Left lung (tissue), 4 donors: ENCODE measurements at regions not wholly inside any gene's neighbourhood (a gene's known extent, or its start where the extent isn't known, plus 50 kb on each side); places are given as distances from the start of the nearest gene placed in this dataset.

Experiments
- ATAC-seq: fragments of 200-7000 bp; cut with Tn5 transposase; one replicate; pipeline ENCODE4 v1.9.1; 2020; ENCODE audit warnings: moderate library complexity
- DNase-seq, 4 donors: peaks; one replicate each; pipeline ENCODE4 v3.0.0-alpha.2; 2013 to 2020
- H3K27ac ChIP-seq, 2 donors: fragments of 200-600 bp; sonication (generic) in 1 of 2; one replicate each; pipeline versions ENCODE4 v1.5.0 to v1.8.0; 2020 to 2021
- H3K27me3 ChIP-seq, 2 donors: fragments of 200-600 bp; sonication (generic) in 1 of 2; one replicate each; pipeline versions ENCODE4 v1.5.0 to v1.8.0; 2020 to 2021
- H3K36me3 ChIP-seq, 2 donors: fragments of 200-600 bp; sonication (generic) in 1 of 2; one replicate each; pipeline versions ENCODE4 v1.5.0 to v1.8.0; 2020 to 2021
- H3K4me1 ChIP-seq, 2 donors: fragments of 200-600 bp; one replicate each; pipeline ENCODE4 v1.8.0; 2021
- H3K4me3 ChIP-seq, 2 donors: fragments of 200-600 bp; sonication (generic) in 1 of 2; one replicate each; pipeline versions ENCODE4 v1.5.0 to v1.8.0; 2020 to 2021; ENCODE audit warnings: mild to moderate bottlenecking in 1 of 2
- H3K9me3 ChIP-seq, 2 donors: fragments of 200-600 bp; sonication (generic) in 1 of 2; one replicate each; pipeline versions ENCODE4 v1.5.0 to v1.8.0; 2020 to 2021
- CTCF ChIP-seq, 2 donors: fragments of 200-600 bp; sonication (generic) in 1 of 2; IDR thresholded peaks; one replicate each; pipeline versions ENCODE4 v1.5.0 to v1.8.0; 2021; ENCODE audit warnings: antibody characterized with exemption in 2 of 2
- intact Hi-C, 2 donors: fragments of 100-400 bp; cut with DNase I; formaldehyde crosslinking; loops; one replicate each; pipeline versions ENCODE4 v1.11.2 to v1.14.2; 2022
- donor health status: DM: no; HTN: yes; CAD: no.
- donor health status: DM: no; HTN: no; CAD: no.

GRCh38 chr12:124411953-124412645, 117.2 kb downstream of the RFLNA start:
- DNase-seq: no peak
- intact Hi-C loops: no loop called here
- no peak for TF ChIP-seq CTCF (IDR thresholded peaks at IDR 0.05)
- H3K27ac ChIP-seq: no peak overlapping the region
- H3K4me1 ChIP-seq: peaks cover 9 to 11% of the 10 kb centered on the region in 2 donors
- H3K36me3 ChIP-seq: peaks cover 0 to 79% of the 10 kb centered on the region in 2 donors
- no peak overlapping the region for H3K4me3 ChIP-seq
- no peaks in the 10 kb centered on the region for H3K9me3 ChIP-seq
- no peak for ATAC-seq
- no peaks in the 10 kb centered on the region for H3K27me3 ChIP-seq

GRCh38 chr12:124411281-124411878, 116.5 kb downstream of the RFLNA start:
- peaks cover 0 to 82% of the 10 kb centered on the region in 2 donors for H3K36me3 ChIP-seq
- DNase-seq (no peak), ATAC-seq (peak; percentile 32)
- H3K27me3 ChIP-seq: no peaks in the 10 kb centered on the region
- H3K4me3 ChIP-seq: no peak overlapping the region
- intact Hi-C loops: no loop called here
- H3K27ac ChIP-seq: peak overlapping the region in 1 of 2 donors; percentile 15
- no peak for TF ChIP-seq CTCF (IDR thresholded peaks at IDR 0.05)
- no peaks in the 10 kb centered on the region for H3K9me3 ChIP-seq
- peaks cover 9 to 11% of the 10 kb centered on the region in 2 donors for H3K4me1 ChIP-seq

- DNase-seq (no peak), ATAC-seq (no peak)
- no peak overlapping the region for H3K27ac ChIP-seq
- peaks cover 0 to 89% of the 10 kb centered on the region in 2 donors for H3K36me3 ChIP-seq
- intact Hi-C loops: no loop called here
- H3K4me3 ChIP-seq: no peak overlapping the region
- peaks cover 9 to 11% of the 10 kb centered on the region in 2 donors for H3K4me1 ChIP-seq
- no peaks in the 10 kb centered on the region for H3K9me3 ChIP-seq
- H3K27me3 ChIP-seq: no peaks in the 10 kb centered on the region
- no peak for TF ChIP-seq CTCF (IDR thresholded peaks at IDR 0.05)
Observed at GRCh38 chr12:124410354-124411175, 115.7 kb downstream of the RFLNA start.

GRCh38 chr12:124408822-124409517, 114.1 kb downstream of the RFLNA start:
- Histone ChIP-seq H3K36me3 (peaks cover 0 to 84% of the 10 kb centered on the region in 2 donors), H3K27ac (no peak overlapping the region), H3K4me3 (no peak overlapping the region), H3K4me1 (peaks cover 9 to 26% of the 10 kb centered on the region in 2 donors), H3K9me3 (no peaks in the 10 kb centered on the region), H3K27me3 (no peaks in the 10 kb centered on the region)
- intact Hi-C loops: no loop called here
- no peak for TF ChIP-seq CTCF (IDR thresholded peaks at IDR 0.05)
- ATAC-seq (no peak), DNase-seq (peak in 1 of 4 donors; percentile 64)
